Heart right ventricle (tissue), 16 donors: ENCODE measurements at regions not wholly inside any gene's neighbourhood (a gene's known extent, or its start where the extent isn't known, plus 50 kb on each side); places are given as distances from the start of the nearest gene placed in this dataset.
A peak's percentile ranks its signal among the peaks of the same experiment; 100 is the strongest.
"Not testable (repeated sequence)": the region's sequence is repeated elsewhere in the genome, so short reads cannot be mapped to it uniquely, and the experiment has no call there.

Experiments
- ATAC-seq, 8 donors: fragments of 200-7000 bp; cut with Tn5 transposase; one replicate each; pipeline ENCODE4 v1.9.1; 2020; ENCODE audit warnings: mild to moderate bottlenecking in 8 of 8, moderate library complexity in 8 of 8, moderate number of reproducible peaks in 1 of 8
- DNase-seq, 2 donors: peaks; one replicate each; pipeline ENCODE4 v3.0.0-alpha.2; 2020
- H3K27ac ChIP-seq, 10 donors: fragments of 200-600 bp; sonication (generic) in 2 of 10; one replicate each; pipeline versions ENCODE4 v1.5.0 to v1.8.0; 2020 to 2022; ENCODE audit warnings: mild to moderate bottlenecking in 3 of 10
- H3K27me3 ChIP-seq, 7 donors: fragments of 200-600 bp; one replicate each; pipeline ENCODE4 v1.8.0; 2021 to 2022; ENCODE audit warnings: mild to moderate bottlenecking in 2 of 7
- H3K36me3 ChIP-seq, 9 donors: fragments of 200-600 bp; sonication (generic) in 1 of 9; one replicate each; pipeline versions ENCODE4 v1.5.0 to v1.8.0; 2020 to 2022; ENCODE audit warnings: mild to moderate bottlenecking in 2 of 9
- H3K4me1 ChIP-seq, 9 donors: fragments of 200-600 bp; sonication (generic) in 1 of 9; one replicate each; pipeline versions ENCODE4 v1.5.0 to v1.8.0; 2020 to 2022; ENCODE audit warnings: mild to moderate bottlenecking in 4 of 9
- H3K4me3 ChIP-seq, 10 donors: fragments of 200-600 bp; sonication (generic) in 2 of 10; one replicate each; pipeline versions ENCODE4 v1.5.0 to v1.8.0; 2020 to 2022; ENCODE audit warnings: mild to moderate bottlenecking in 7 of 10, moderate library complexity in 2 of 10
- H3K9me3 ChIP-seq, 11 donors: fragments of 200-600 bp in 10 of 11; sonication (generic) in 2 of 11; one replicate each; pipeline versions ENCODE4 v1.5.0 to v1.8.0; 2013 to 2022; ENCODE audit warnings: mild to moderate bottlenecking in 2 of 11, control low read depth in 1 of 11, moderate library complexity in 1 of 11
- WGBS, 2 donors: extraction: QIAGEN DNeasy Blood & Tissue Kit; methylation state at CpG; one replicate each; pipeline ENCODE4 v1.1.7; 2013; ENCODE audit warnings: inconsistent platforms in 1 of 2; 5-methylcytosine and 5-hydroxymethylcytosine counted together
- intact Hi-C, 10 donors: fragments of 100-400 bp; cut with DNase I; formaldehyde crosslinking; loops; one replicate each; pipeline versions ENCODE4 v1.11.1 to v1.14.2; 2022
- TF ChIP-seq, protein P1 (sequence below), 9 donors: fragments of 200-600 bp; sonication (generic) in 2 of 9; IDR thresholded peaks; one replicate each; pipeline versions ENCODE4 v1.5.0 to v1.8.0; 2021 to 2022; ENCODE audit warnings: antibody characterized with exemption in 9 of 9, mild to moderate bottlenecking in 5 of 9, moderate library complexity in 1 of 9
- donor health status: Arrhythmogenic right ventricular cardiomyopathy.
- donor health status: ischemic (EF 13 %, LVEDD 7.1; RV severe dilation, severe dysfunction).
- donor health status: healthy with polysubstance abuse.
- donor health status: DM: no; HTN: yes; CAD: no.
- donor health status: DM: no; HTN: no; CAD: no.
- donor health status: ischemic (EF 25% LVEDD 6.9; RV normal size, moderate dysfunction).
- donor health status: ischemic (EF 25% LVEDD 5.7; RV mildly dilated, moderate dysfunction).
- donor health status: healthy.
- donor health status: DM: yes; HTN: yes; CAD: no.
- donor health status: Ischemic cardiomyopathy.
- donor health status: ischemic (EF 35%, LVEDD 5.7; RV mildly dilated, moderate dysfunction).
- donor health status: nonischemic (EF 11% LVEDD 7.7; RV severe dilation, severe dysfunction).
- donor health status: DM: yes; HTN: yes; CAD: no.
- donor health status: PGD.
- donor health status: ischemic (EF 29% LVEDD 5.4; RV normal size, mild dysfunction).
- donor health status: nonischemic (EF 23%, LVEDD 6.1; RV moderate dilation, normal function).

GRCh38 chr12:30178916-30179315 is 395.2 kb upstream of the TMTC1 start:
- ATAC-seq (no peak), DNase-seq (no peak)
- intact Hi-C loops, result no loop called here
- TF ChIP-seq, protein P1, sequence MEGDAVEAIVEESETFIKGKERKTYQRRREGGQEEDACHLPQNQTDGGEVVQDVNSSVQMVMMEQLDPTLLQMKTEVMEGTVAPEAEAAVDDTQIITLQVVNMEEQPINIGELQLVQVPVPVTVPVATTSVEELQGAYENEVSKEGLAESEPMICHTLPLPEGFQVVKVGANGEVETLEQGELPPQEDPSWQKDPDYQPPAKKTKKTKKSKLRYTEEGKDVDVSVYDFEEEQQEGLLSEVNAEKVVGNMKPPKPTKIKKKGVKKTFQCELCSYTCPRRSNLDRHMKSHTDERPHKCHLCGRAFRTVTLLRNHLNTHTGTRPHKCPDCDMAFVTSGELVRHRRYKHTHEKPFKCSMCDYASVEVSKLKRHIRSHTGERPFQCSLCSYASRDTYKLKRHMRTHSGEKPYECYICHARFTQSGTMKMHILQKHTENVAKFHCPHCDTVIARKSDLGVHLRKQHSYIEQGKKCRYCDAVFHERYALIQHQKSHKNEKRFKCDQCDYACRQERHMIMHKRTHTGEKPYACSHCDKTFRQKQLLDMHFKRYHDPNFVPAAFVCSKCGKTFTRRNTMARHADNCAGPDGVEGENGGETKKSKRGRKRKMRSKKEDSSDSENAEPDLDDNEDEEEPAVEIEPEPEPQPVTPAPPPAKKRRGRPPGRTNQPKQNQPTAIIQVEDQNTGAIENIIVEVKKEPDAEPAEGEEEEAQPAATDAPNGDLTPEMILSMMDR (IDR thresholded peaks at IDR 0.05), result no peak
- H3K27me3 ChIP-seq, result no peaks in the 10 kb centered on the region
- no peaks in the 10 kb centered on the region for H3K4me1 ChIP-seq
- no peak overlapping the region for H3K4me3 ChIP-seq
- WGBS, 2 donors, result 89 to 91% methylated on average over 2 of the region's 2 CpGs
- H3K9me3 ChIP-seq, result peaks cover 0 to 10% (median 0%) of the 10 kb centered on the region in 11 donors
- H3K27ac ChIP-seq, result no peak overlapping the region
- H3K36me3 ChIP-seq, result no peaks in the 10 kb centered on the region

DNA sequence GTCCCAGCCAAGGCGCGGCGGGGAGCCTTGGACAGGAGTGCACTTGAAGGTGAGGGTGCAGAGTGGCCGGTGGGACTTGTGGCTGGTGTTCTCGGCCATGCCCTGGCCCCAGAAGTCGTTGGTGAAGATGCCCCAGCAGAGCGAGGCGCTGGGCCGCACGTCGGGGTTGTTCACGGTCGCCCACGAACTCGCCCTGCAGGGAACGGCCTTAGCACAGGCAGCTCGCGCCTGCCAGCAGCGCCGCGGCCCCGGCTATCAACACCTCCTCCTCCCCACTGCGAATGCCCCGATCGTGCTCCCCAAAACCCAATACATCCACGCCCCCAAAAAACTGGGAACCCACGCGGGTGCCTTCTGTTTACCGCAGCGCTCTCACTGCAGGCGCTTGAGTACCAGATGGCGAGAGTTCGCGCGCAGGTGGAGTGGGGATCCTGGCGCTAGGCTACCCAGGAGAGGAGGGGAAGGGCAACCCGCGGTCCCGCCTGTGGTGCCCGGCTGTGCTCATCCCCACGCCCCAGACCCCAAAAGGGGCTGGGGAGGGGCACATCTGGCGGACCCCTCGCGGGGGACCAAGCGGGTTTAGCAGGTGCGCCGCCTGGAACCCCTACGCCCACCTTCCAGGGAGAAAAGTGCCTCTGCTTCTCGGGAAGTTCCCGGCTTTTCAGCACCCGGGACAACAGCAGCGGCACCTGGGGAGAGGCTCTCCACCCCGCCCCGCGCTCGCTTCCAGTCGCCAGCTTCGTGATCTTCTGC is 386.3 kb upstream of the TMTC1 start:
- TF ChIP-seq, protein P1 (IDR thresholded peaks at IDR 0.05), result no peak
- peaks cover 0 to 4% (median 0%) of the 10 kb centered on the region in 9 donors for H3K4me1 ChIP-seq
- ATAC-seq (peak in 1 of 8 donors; percentile 13), DNase-seq (no peak)
- H3K27ac ChIP-seq, result no peak overlapping the region
- peaks cover 0 to 47% (median 35%) of the 10 kb centered on the region in 7 donors for H3K27me3 ChIP-seq
- H3K9me3 ChIP-seq, result no peaks in the 10 kb centered on the region
- 7% methylated on average over 58 of the region's 58 CpGs for WGBS, 2 donors
- intact Hi-C loops, result no loop called here
- no peak overlapping the region for H3K4me3 ChIP-seq
- H3K36me3 ChIP-seq, result no peaks in the 10 kb centered on the region

DNA sequence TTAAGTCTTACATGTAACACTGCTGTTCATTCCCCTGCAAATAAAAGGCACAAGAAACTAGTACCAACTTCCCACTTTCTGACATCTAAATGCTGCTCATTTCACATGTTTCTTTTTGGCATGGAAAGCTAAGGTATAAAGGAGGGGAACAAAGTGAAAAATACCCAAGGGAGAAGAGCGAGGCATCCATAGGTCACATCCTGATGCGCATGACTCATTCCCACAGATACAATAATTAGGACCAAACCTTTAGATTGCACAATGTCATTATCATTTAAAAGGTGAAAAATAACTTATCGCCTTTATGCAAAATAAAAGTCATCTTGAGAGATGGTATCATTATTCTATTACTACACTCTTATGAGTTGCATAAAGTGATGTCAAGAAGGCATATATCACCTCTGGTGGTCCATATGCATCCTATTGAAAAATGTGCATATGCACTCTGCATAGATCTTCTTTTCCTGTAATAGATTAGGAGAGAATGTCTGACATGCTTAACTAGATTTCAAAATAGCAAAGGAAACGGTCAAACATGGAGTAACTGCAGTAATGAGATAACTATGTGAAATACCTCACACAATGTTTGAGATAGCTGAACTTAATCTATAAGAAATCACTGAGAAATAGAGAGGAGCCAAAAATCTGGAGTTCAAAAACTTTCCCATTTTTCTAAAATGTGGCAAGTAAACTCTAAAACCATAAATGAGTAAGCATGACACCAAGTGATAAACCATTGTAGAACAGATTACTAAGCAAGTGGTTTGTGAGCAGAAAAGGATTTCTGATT is 382.5 kb upstream of the TMTC1 start:
- TF ChIP-seq, protein P1 (IDR thresholded peaks at IDR 0.05), result no peak
- H3K27ac ChIP-seq, result no peak overlapping the region
- H3K36me3 ChIP-seq, result no peaks in the 10 kb centered on the region
- 78 to 79% methylated on average over 4 of the region's 4 CpGs for WGBS, 2 donors
- ATAC-seq (no peak), DNase-seq (no peak)
- peaks cover 0 to 8% (median 0%) of the 10 kb centered on the region in 9 donors for H3K4me1 ChIP-seq
- intact Hi-C loops, result no loop called here
- peaks cover 0 to 5% (median 0%) of the 10 kb centered on the region in 11 donors for H3K9me3 ChIP-seq
- H3K27me3 ChIP-seq, result peaks cover 0 to 35% (median 32%) of the 10 kb centered on the region in 7 donors
- no peak overlapping the region for H3K4me3 ChIP-seq

- H3K36me3 ChIP-seq, result no peaks in the 10 kb centered on the region
- no peak for DNase-seq
- TF ChIP-seq, protein P1 (IDR thresholded peaks at IDR 0.05), result no peak
- intact Hi-C loops, result no loop called here
- ATAC-seq, result no peak
- 57 to 66% methylated on average over 10 of the region's 10 CpGs for WGBS, 2 donors
- peaks cover 0 to 19% (median 17%) of the 10 kb centered on the region in 7 donors for H3K27me3 ChIP-seq
- H3K4me3 ChIP-seq, result no peak overlapping the region
- H3K9me3 ChIP-seq, result peaks cover 0 to 14% (median 0%) of the 10 kb centered on the region in 11 donors
- H3K27ac ChIP-seq, result no peak overlapping the region
- peaks cover 0 to 8% (median 0%) of the 10 kb centered on the region in 9 donors for H3K4me1 ChIP-seq
Measured at GRCh38 chr12:30164382-30165318, 380.9 kb upstream of the TMTC1 start.

DNA sequence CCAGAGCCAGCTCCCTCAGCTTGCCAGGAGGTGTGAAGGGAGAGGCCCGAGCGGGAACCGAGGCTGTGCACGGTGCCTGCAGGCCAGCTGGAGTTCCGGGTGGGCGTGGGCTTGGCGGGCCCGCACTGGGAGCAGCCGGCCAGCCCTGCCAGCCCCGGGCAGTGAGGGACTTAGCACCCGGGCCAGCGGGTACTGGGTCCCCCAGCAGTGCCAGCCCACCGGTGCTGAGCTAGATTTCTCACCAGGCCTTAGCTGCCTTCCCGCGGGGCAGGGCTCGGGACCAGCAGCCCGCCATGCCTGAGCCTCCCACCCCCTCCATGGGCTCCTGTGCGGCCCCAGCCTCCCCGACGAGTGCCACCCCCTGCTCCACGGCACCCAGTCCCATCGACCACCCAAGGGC is 373.1 kb upstream of the TMTC1 start:
- H3K36me3 ChIP-seq, intact Hi-C loops, H3K4me3 ChIP-seq, H3K27me3 ChIP-seq, ATAC-seq, DNase-seq, H3K27ac ChIP-seq, H3K4me1 ChIP-seq: not testable (repeated sequence)
- 84 to 95% methylated on average over 11 to 22 of the region's 22 CpGs for WGBS, 2 donors
- peaks cover 0 to 28% (median 0%) of the 10 kb centered on the region in 11 donors for H3K9me3 ChIP-seq
